ENCODE measurements at regions not wholly inside any gene's neighbourhood (a gene's known extent, or its start where the extent isn't known, plus 50 kb on each side); places are given as distances from the start of the nearest gene placed in this dataset.

DNA sequence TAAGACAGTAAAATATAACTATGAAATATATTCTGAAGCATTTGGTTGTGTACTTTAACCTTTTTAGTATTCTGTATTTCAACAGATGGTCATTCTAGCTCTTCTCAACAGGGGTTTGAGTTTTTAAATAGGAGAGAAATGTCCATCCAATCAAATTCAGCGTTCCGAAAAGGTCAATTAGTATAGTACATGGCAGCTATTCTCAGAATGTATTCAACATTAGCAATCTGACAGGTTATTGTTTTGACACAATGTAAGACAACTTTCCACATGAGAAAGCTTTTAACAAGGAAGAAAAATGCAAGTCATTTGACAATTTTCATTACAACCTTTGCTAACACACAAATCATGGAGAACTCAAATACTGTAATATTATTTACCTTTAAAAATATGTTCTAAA lies 996.3 kb upstream of the CDH10 start:
- H3K4me3 ChIP-seq = no peak overlapping the region
- H3K9me3 ChIP-seq = no peaks in the 10 kb centered on the region
- H3K36me3 ChIP-seq = no peaks in the 10 kb centered on the region
- ATAC-seq (ENCODE audit: insufficient number of reproducible peaks, low FRiP score, low read depth) (no peak), DNase-seq (ENCODE audit: low spot score) (no peak)
- H3K27ac ChIP-seq = no peak overlapping the region
- no peaks in the 10 kb centered on the region for H3K4me1 ChIP-seq (ENCODE audit: control insufficient read depth in 1 of 2, low read depth in 2 of 2)
- no peaks in the 10 kb centered on the region for H3K27me3 ChIP-seq (replicated peaks; ENCODE audit: insufficient read depth)
- TF ChIP-seq CTCF (IDR thresholded peaks at IDR 0.05) = no peak

DNA sequence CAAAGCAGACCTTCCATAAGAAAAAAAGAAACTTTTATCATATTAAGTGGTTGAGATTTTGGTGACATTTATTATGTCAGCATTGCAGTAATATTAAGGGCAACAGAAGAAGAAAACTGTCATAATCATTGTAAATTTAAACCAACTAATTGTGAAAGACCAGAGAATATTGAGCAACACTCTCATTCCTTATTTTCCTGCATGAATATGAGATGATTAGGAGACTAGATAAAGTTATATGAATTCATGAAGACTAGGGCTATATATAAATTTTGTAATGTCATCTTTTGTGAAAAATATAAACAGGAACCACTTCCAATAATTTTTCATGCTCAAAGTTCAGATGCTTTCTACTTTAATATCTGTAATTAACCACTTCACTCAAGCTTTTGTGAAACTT lies 974.5 kb upstream of the CDH10 start:
- H3K9me3 ChIP-seq = no peaks in the 10 kb centered on the region
- H3K4me3 ChIP-seq = no peak overlapping the region
- DNase-seq (ENCODE audit: low spot score) = no peak
- no peaks in the 10 kb centered on the region for H3K4me1 ChIP-seq (ENCODE audit: control insufficient read depth in 1 of 2, low read depth in 2 of 2)
- no peak for ATAC-seq (ENCODE audit: insufficient number of reproducible peaks, low FRiP score, low read depth)
- TF ChIP-seq CTCF (IDR thresholded peaks at IDR 0.05) = no peak
- no peak overlapping the region for H3K27ac ChIP-seq
- H3K36me3 ChIP-seq = no peaks in the 10 kb centered on the region
- no peaks in the 10 kb centered on the region for H3K27me3 ChIP-seq (replicated peaks; ENCODE audit: insufficient read depth)

DNA sequence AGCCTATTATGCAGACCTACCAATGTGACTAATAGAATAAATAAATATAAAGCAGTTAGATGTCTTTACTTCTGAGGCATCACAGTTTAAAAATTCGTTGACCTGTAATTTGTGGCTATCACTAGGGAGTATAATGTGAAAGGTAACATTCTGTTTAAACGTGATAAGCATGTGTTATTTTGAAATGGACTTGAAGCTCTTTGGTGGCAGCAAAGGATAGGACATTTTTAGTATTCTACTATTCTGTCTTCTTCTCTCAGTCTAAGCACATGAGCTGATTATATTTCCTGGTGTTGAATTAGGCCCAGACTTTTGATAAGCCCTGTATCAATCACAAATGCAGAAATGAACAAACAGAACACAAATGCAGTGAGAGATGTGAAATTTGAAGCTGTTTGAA lies 974.0 kb upstream of the CDH10 start:
- Histone ChIP-seq H3K36me3 (no peaks in the 10 kb centered on the region), H3K4me1 (ENCODE audit: control insufficient read depth in 1 of 2, low read depth in 2 of 2) (no peaks in the 10 kb centered on the region), H3K4me3 (no peak overlapping the region), H3K9me3 (no peaks in the 10 kb centered on the region), H3K27ac (no peak overlapping the region), H3K27me3 (replicated peaks; ENCODE audit: insufficient read depth) (no peaks in the 10 kb centered on the region)
- DNase-seq (ENCODE audit: low spot score) = no peak
- no peak for ATAC-seq (ENCODE audit: insufficient number of reproducible peaks, low FRiP score, low read depth)
- no peak for TF ChIP-seq CTCF (IDR thresholded peaks at IDR 0.05)

DNA sequence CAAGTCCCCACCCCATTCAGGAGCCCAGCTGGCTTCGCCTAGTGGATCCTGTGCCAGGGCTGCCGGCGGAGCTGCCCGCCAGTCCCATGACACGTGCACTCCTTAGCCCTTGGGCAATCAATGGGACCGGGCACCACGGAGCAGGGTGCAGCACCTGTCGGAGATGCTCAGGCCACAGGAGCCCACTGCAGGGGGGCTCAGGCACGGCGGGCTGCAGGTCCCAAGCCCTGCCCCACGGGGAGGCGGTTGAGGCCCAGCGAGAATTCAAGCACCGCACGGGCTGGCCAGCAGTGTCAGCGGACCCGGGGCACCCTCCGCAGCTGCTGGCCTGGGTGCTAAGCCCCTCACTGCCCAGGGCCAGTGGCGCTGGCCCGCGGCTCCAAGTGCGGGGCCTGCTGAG lies 969.7 kb upstream of the CDH10 start:
- no peak for TF ChIP-seq CTCF (IDR thresholded peaks at IDR 0.05)
- H3K27ac ChIP-seq = no peak overlapping the region
- DNase-seq (ENCODE audit: low spot score) (no peak), ATAC-seq (ENCODE audit: insufficient number of reproducible peaks, low FRiP score, low read depth) (no peak)
- H3K4me3 ChIP-seq = no peak overlapping the region
- no peaks in the 10 kb centered on the region for H3K4me1 ChIP-seq (ENCODE audit: control insufficient read depth in 1 of 2, low read depth in 2 of 2)
- H3K36me3 ChIP-seq = no peaks in the 10 kb centered on the region
- peaks cover 3% of the 10 kb centered on the region for H3K9me3 ChIP-seq
- no peaks in the 10 kb centered on the region for H3K27me3 ChIP-seq (replicated peaks; ENCODE audit: insufficient read depth)

- Histone ChIP-seq H3K4me1 (ENCODE audit: control insufficient read depth in 1 of 2, low read depth in 2 of 2) (no peaks in the 10 kb centered on the region), H3K9me3 (no peaks in the 10 kb centered on the region), H3K27me3 (replicated peaks; ENCODE audit: insufficient read depth) (no peaks in the 10 kb centered on the region), H3K4me3 (no peak overlapping the region), H3K27ac (no peak overlapping the region), H3K36me3 (no peaks in the 10 kb centered on the region)
- TF ChIP-seq CTCF (IDR thresholded peaks at IDR 0.05) = no peak
- DNase-seq (ENCODE audit: low spot score) = no peak
- no peak for ATAC-seq (ENCODE audit: insufficient number of reproducible peaks, low FRiP score, low read depth)
Observed at GRCh38 chr5:25604681-25605080, 959.9 kb upstream of the CDH10 start.
